GM06990 (cell line): ENCODE measurements at regions not wholly inside any gene's neighbourhood (a gene's known extent, or its start where the extent isn't known, plus 50 kb on each side); places are given as distances from the start of the nearest gene placed in this dataset.

Experiments used
- DNase-seq: peaks from one replicate; pipeline ENCODE4 v3.0.0-alpha.2; 2011; ENCODE audit not compliant: insufficient read length; ENCODE audit errors: extremely low read depth
- H3K27me3 ChIP-seq: replicated peaks from 2 replicates; pipeline ENCODE4 v1.6.0; 2011; ENCODE audit warnings: low read length; ENCODE audit not compliant: control insufficient read depth, insufficient read depth
- H3K36me3 ChIP-seq: 2 replicates; pipeline ENCODE4 v1.5.1; 2011; ENCODE audit warnings: low read length; ENCODE audit not compliant: control insufficient read depth, insufficient read depth
- H3K4me3 ChIP-seq: replicated peaks from 2 replicates; pipeline ENCODE4 v1.5.1; 2011; ENCODE audit warnings: low read depth, mild to moderate bottlenecking, control low read depth, low read length
- TF ChIP-seq, protein P1 (sequence below): IDR thresholded peaks from 2 replicates; pipeline ENCODE4 v1.5.1; 2011; ENCODE audit warnings: low read length, control low read depth, mild to moderate bottlenecking, inconsistent platforms; ENCODE audit not compliant: insufficient read depth, poor library complexity, severe bottlenecking

DNA sequence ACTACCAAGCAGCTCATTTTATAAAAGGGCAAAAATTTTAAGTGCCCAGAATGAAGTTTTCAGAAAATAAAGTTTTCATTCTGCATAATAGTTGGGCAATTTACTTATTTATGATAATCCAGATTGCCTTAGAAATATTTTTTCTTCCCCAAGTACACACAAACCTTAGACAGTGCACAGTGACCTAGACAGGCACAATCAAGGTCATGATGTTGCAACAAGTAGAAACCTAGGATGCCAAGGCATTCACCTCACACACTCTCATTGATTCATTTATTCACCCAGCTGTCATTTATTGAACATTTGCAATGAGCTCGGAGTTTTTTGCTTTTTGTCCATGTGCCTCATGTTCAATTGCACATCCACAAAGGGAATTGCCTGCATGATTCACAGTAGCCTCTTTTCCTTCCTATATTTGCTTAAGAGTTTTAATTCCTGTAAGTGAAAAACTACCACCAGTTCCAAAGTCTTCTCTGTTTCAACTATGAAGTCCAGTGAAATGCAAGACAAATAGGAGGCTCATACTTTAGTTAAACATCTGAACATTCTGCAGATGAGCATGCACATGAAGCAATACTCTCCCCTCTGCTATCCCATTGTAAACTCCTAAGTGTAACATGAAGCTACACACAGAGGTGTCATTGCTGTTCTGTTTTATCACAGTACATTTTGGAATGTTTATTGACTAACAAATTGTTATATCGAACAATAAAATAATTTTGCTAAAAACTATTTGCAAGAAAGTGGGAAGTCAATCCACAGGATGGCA is 122.9 kb downstream of the HINT1 start:
- Histone ChIP-seq H3K27me3 (no peaks in the 10 kb centered on the region), H3K4me3 (no peak overlapping the region), H3K36me3 (no peaks in the 10 kb centered on the region)
- no peak for DNase-seq
- TF ChIP-seq, protein P1, sequence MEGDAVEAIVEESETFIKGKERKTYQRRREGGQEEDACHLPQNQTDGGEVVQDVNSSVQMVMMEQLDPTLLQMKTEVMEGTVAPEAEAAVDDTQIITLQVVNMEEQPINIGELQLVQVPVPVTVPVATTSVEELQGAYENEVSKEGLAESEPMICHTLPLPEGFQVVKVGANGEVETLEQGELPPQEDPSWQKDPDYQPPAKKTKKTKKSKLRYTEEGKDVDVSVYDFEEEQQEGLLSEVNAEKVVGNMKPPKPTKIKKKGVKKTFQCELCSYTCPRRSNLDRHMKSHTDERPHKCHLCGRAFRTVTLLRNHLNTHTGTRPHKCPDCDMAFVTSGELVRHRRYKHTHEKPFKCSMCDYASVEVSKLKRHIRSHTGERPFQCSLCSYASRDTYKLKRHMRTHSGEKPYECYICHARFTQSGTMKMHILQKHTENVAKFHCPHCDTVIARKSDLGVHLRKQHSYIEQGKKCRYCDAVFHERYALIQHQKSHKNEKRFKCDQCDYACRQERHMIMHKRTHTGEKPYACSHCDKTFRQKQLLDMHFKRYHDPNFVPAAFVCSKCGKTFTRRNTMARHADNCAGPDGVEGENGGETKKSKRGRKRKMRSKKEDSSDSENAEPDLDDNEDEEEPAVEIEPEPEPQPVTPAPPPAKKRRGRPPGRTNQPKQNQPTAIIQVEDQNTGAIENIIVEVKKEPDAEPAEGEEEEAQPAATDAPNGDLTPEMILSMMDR, result no peak

DNA sequence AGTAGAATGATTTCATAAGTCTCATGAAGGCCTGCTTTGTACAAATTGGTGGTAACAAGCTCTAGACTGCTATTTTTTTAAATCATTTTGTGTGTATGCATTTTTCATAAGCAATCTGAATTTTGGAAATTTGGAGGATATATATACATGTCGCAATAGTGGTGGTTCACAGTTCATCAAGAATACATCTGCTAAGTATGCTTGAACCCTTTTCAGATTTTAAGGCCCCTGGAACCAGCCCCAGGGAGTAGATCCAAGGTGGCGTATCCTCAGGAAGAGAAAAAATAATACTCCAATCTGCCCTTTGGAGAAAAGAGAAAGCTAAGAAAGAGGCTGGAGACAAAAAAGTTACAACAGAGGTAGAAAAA is 141.6 kb downstream of the HINT1 start:
- TF ChIP-seq, protein P1, result no peak
- no peaks in the 10 kb centered on the region for H3K36me3 ChIP-seq

DNA sequence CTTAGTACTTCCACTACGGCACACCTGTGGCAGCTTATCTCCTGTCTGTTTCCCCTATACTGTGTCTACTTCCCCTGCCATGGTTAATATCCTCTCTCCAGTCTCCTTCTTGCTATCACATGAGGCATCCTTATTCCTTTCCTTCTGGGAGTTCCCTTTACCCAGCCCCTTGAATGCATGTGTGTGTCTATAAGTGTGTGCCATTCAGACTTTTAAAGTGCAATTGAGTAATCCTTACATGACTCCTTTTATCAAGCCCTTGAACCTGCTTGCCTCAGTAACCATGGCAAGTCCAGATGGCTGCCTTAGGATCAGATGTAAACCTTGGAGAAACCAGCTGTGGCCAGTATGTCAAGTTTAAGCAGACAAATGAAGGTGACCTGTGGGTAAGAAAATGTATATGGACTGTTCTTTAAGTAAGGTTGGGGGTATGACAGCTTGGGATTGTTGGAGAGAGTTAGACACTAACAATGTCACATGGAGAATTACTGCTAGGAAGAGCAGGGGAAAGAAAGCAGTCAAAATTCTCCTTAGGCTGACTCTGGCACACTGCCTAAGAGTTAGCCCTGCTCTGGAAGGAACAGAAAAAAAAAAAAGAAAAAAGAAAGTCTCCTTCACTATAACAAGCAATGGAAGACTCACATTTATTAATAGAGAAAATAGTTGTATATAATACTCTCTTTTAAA is 142.1 kb downstream of the HINT1 start:
- H3K36me3 ChIP-seq, result no peaks in the 10 kb centered on the region
- no peaks in the 10 kb centered on the region for H3K27me3 ChIP-seq
- DNase-seq, result no peak
- TF ChIP-seq, protein P1, result no peak
- no peak overlapping the region for H3K4me3 ChIP-seq

More for the DNA sequence above, 141.6 kb downstream of the HINT1 start:
- Histone ChIP-seq H3K27me3 (no peaks in the 10 kb centered on the region), H3K4me3 (no peak overlapping the region)
- DNase-seq, result no peak

DNA sequence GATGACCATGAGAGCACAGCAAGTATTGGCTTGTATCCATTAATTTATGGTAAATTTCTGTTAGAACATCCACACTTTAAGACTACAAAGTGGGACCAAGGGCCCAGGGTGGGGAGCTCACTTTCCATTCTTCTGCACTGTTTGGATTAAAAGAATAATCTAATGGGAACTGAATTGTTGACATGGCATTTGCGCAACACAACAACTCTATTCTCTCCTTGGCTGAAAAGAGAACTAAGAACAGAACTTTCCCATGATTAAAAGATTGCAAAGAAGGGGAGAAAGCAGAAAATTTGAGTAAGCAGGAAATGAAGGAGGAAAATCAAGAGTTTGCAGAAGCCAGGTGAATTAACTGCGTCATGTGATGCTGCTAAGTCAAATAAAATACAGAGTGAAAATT is 143.4 kb downstream of the HINT1 start:
- TF ChIP-seq, protein P1, result no peak
- no peaks in the 10 kb centered on the region for H3K27me3 ChIP-seq
- no peak overlapping the region for H3K4me3 ChIP-seq
- no peak for DNase-seq
- no peaks in the 10 kb centered on the region for H3K36me3 ChIP-seq

DNA sequence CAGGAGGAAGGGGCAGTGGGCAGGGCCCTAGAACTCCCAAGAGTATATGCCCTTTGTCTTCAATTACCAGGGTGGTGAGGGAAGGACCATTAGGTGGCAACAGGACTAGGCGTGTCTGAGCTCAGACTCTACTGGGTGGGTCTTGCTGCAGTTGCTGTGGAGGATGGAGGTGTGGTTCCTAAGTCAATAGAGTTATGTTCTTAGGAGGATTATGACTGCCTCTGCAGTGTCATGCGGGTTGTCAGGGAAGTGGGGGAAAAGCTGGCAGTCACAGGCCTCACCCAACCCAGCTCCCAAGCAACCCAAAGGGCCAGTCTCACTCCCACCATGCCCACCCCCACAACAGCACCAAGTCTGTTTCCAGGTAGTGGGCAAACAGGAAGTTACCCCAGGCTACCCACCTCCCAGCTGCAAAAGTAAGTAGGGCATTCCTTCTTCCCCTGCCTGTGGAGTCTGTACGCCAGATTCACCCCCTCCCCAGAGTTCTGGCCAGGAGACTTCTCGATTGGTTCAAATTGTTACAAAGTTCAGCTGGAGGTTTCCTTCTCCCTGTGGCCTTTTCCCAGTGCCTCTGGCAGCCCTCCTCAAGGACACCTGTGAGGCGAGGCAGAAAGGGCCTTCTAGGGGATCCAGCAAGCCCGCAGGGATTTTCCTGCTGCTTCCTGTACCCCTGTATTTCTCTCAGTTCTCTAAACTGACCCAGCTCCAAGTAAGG is 145.3 kb downstream of the HINT1 start:
- Histone ChIP-seq H3K36me3 (no peaks in the 10 kb centered on the region), H3K27me3 (no peaks in the 10 kb centered on the region), H3K4me3 (no peak overlapping the region)
- TF ChIP-seq, protein P1, result no peak
- no peak for DNase-seq
